GM12801 (cell line): ENCODE measurements at regions not wholly inside any gene's neighbourhood (a gene's known extent, or its start where the extent isn't known, plus 50 kb on each side); places are given as distances from the start of the nearest gene placed in this dataset.

Experiments used
- CTCF ChIP-seq: IDR thresholded peaks from one replicate; pipeline ENCODE4 v1.5.1; 2011; ENCODE audit warnings: control low read depth; ENCODE audit not compliant: insufficient read length; ENCODE audit errors: extremely low read depth

DNA sequence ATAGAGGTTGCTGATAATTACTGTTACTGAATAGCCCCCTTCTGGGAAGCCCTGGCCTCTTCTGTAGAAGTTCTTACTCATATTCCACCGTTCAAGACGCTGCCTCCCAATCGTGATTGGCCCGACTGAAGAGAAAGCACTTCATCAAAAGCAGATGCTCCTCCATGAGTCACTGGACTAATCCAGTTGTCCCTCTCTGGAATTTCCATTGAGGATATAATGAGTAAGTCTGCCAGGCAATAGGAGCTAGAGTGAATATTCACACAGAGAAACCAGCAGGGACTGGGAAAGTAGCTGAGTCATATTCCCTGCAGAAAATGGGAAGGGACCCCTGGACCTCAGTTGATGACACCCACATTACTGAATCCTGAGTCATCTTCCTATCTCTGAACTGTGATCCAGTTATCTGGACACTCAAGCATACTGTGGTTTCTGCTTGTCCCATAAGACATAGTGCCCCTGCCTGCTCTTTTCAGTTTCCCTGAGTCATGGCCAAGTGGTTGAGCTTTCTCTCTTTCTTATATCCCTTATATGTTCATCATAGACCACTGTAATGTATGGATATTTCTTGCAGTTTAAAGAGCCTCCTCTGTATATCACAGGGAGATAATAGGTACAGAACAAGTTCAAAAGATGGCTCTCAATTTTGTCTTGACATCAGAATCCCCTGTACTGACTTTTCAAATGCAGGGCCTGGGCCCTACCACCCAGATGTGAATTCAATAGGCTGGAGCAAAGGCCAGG, 151.2 kb upstream of the CDIN1 start:
- TF ChIP-seq CTCF: no peak

DNA sequence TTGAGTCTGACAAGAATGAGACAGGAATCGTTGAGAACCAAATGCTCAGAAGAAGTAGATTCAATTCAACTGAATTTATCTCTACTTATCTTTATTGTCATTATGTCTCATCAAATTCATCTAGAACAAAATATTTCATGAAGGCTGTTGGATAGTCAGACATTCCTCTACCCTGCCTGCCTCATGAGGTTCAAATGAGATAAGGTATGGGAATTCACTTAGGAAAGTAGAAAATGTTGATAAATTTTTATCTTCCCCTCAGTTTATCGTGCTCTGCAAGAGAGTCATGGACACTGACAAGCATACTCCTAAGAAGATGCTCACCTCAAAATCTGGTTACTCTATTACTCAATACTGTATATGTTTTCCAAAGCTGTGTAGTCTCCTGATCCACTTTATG, 149.7 kb upstream of the CDIN1 start:
- no peak for TF ChIP-seq CTCF

GRCh38 chr15:36430280-36430679, 149.1 kb upstream of the CDIN1 start:
- no peak for TF ChIP-seq CTCF

DNA sequence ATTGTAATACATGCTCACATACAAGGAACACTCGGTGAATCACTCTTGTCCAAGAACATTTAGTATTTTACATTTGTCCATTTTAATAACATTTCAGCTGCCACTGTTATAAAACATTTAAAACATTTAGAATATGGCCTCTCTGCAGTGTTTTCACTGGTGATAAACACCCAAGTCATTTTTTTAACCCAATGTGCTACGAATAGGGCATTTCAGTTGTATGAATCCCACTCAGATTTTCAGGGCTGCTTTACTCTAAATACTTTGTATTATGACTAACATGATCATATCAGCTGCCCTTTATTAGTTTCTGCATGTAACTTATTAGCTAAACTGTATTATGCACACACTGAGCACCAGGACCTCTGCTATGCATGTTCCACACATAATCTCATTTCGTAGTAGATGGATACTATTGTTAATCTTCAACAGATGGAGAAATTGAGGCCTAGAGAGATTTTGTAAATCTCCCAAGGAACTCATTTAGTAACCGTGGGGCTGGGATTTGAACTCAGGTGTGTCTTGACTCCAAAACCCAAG, 148.6 kb upstream of the CDIN1 start:
- TF ChIP-seq CTCF: no peak

- no peak for TF ChIP-seq CTCF
These were observed 147.3 kb upstream of the CDIN1 start for GRCh38 chr15:36432161-36432560.

DNA sequence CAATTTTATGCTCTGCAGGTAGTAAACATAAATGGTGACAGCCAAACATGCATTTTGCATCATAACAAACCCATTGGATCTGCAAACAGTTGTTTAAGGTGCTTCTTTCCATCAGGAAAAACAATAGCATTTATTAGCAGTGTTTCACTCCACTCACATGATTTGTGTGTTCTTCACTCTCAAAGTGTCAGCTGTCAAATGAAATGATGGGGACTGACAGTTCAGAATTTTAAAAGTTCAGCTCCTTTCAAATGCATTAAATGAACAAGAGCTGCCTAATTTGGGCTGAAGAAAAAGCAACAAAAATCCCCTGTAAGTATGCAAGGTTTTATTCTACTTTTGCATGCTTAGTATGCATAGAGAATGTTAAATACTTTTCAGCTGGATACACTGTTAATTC, 145.2 kb upstream of the CDIN1 start:
- TF ChIP-seq CTCF: no peak

DNA sequence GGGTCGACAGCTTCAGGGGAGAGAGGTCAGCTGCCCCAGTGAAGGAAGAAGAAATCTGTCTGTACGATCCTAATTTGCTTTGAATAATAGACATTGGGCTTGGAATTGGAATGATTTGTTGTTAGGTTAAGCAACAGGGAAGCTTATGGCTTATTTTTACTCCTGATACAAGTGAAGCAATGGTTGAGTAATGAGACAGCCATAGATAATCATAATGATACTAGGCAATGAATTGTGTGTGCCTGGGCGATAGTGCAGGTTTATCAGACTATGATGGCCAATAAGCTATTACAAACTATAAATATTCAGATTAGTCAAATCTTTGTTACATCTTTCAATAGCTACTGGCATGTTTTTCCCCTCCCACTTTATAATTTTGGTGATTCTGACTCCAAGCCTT, 140.9 kb upstream of the CDIN1 start:
- TF ChIP-seq CTCF: no peak
